ENCODE measurements at regions not wholly inside any gene's neighbourhood (a gene's known extent, or its start where the extent isn't known, plus 50 kb on each side); places are given as distances from the start of the nearest gene placed in this dataset.

GRCh38 chr2:172281648-172282570 is 145.5 kb upstream of the ITGA6 start:
- peak; percentile 17 for DNase-seq (ENCODE audit: unreplicated experiment)
- H3K36me3 Mint-ChIP-seq (ENCODE audit: insufficient read depth, unreplicated experiment): no peaks in the 10 kb centered on the region
- POLR2A ChIA-PET: interaction anchor here (0.5 to 5.5 kb wide), 26 partner anchors 12 to 467 kb away, joined by 3 to 35 read pairs (median 4); partner anchors contain the start of gene ITGA6
- no peaks in the 10 kb centered on the region for H3K27me3 Mint-ChIP-seq (ENCODE audit: insufficient read depth, unreplicated experiment)
- no peak for TF ChIP-seq CTCF (IDR thresholded peaks at IDR 0.05; ENCODE audit: unreplicated experiment)
- intact Hi-C loops (cut with micrococcal nuclease): loop anchor here (5.0 to 10.0 kb wide), 2 partner anchors 50 to 143 kb away; partner anchors contain the start of gene ITGA6
- no TSS peak for BruUV-seq (replicated peaks)
- no peaks in the 10 kb centered on the region for H3K9me3 Mint-ChIP-seq (ENCODE audit: unreplicated experiment)
- H3K4me3 Mint-ChIP-seq (ENCODE audit: unreplicated experiment): no peak overlapping the region
- CTCF ChIA-PET: interaction anchor here (0.5 to 7.3 kb wide), 13 partner anchors 39 to 760 kb away, joined by 3 to 54 read pairs (median 4); partner anchors contain the start of genes CYBRD1 and ITGA6
- H3K27ac Mint-ChIP-seq (ENCODE audit: low read depth, unreplicated experiment): no peak overlapping the region
- H3K4me1 Mint-ChIP-seq (ENCODE audit: insufficient read depth, unreplicated experiment): peaks cover 18% of the 10 kb centered on the region

GRCh38 chr2:172282944-172283343 is 144.4 kb upstream of the ITGA6 start:
- H3K36me3 Mint-ChIP-seq (ENCODE audit: insufficient read depth, unreplicated experiment): no peaks in the 10 kb centered on the region
- DNase-seq (ENCODE audit: unreplicated experiment): peak; percentile 54
- no peaks in the 10 kb centered on the region for H3K27me3 Mint-ChIP-seq (ENCODE audit: insufficient read depth, unreplicated experiment)
- intact Hi-C loops (cut with micrococcal nuclease): loop anchor here (5.0 to 10.0 kb wide), 2 partner anchors 51 to 142 kb away; partner anchors contain the start of gene ITGA6
- peak overlapping the region; percentile 49 for H3K27ac Mint-ChIP-seq (ENCODE audit: low read depth, unreplicated experiment)
- no peak overlapping the region for H3K4me3 Mint-ChIP-seq (ENCODE audit: unreplicated experiment)
- CTCF ChIA-PET: interaction anchor here (0.6 to 7.3 kb wide), 10 partner anchors 56 to 185 kb away, joined by 3 to 54 read pairs (median 4); partner anchors contain the start of gene ITGA6
- BruUV-seq (replicated peaks): no TSS peak
- POLR2A ChIA-PET: interaction anchor here (0.8 to 5.5 kb wide), 15 partner anchors 11 to 244 kb away, joined by 3 to 35 read pairs (median 6); partner anchors contain the start of gene ITGA6
- TF ChIP-seq CTCF (IDR thresholded peaks at IDR 0.05; ENCODE audit: unreplicated experiment): no peak
- no peaks in the 10 kb centered on the region for H3K9me3 Mint-ChIP-seq (ENCODE audit: unreplicated experiment)
- H3K4me1 Mint-ChIP-seq (ENCODE audit: insufficient read depth, unreplicated experiment): peaks cover 22% of the 10 kb centered on the region

- ChIA-PET POLR2A (interaction anchor here (1.0 to 5.5 kb wide), 12 partner anchors 11 to 245 kb away, joined by 3 to 35 read pairs (median 7); partner anchors contain the start of gene ITGA6), CTCF (interaction anchor here (0.7 to 7.3 kb wide), 8 partner anchors 56 to 183 kb away, joined by 3 to 54 read pairs (median 4); partner anchors contain the start of gene ITGA6)
- no peak for TF ChIP-seq CTCF (IDR thresholded peaks at IDR 0.05; ENCODE audit: unreplicated experiment)
- no peaks in the 10 kb centered on the region for H3K27me3 Mint-ChIP-seq (ENCODE audit: insufficient read depth, unreplicated experiment)
- no peak overlapping the region for H3K4me3 Mint-ChIP-seq (ENCODE audit: unreplicated experiment)
- H3K9me3 Mint-ChIP-seq (ENCODE audit: unreplicated experiment): no peaks in the 10 kb centered on the region
- intact Hi-C loops (cut with micrococcal nuclease): loop anchor here (5.0 to 10.0 kb wide), 2 partner anchors 51 to 141 kb away; partner anchors contain the start of gene ITGA6
- H3K27ac Mint-ChIP-seq (ENCODE audit: low read depth, unreplicated experiment): peak overlapping the region; percentile 49
- DNase-seq (ENCODE audit: unreplicated experiment): no peak
- H3K36me3 Mint-ChIP-seq (ENCODE audit: insufficient read depth, unreplicated experiment): no peaks in the 10 kb centered on the region
- H3K4me1 Mint-ChIP-seq (ENCODE audit: insufficient read depth, unreplicated experiment): peaks cover 22% of the 10 kb centered on the region
- TSS peak; percentile 87 for BruUV-seq (replicated peaks)
Measured at GRCh38 chr2:172283476-172283875, 143.9 kb upstream of the ITGA6 start.

- Mint-ChIP-seq H3K4me1 (ENCODE audit: insufficient read depth, unreplicated experiment) (peaks cover 22% of the 10 kb centered on the region), H3K27ac (ENCODE audit: low read depth, unreplicated experiment) (no peak overlapping the region), H3K4me3 (ENCODE audit: unreplicated experiment) (no peak overlapping the region), H3K36me3 (ENCODE audit: insufficient read depth, unreplicated experiment) (no peaks in the 10 kb centered on the region), H3K9me3 (ENCODE audit: unreplicated experiment) (no peaks in the 10 kb centered on the region), H3K27me3 (ENCODE audit: insufficient read depth, unreplicated experiment) (no peaks in the 10 kb centered on the region)
- BruUV-seq (replicated peaks): no TSS peak
- POLR2A ChIA-PET: interaction anchor here (0.6 to 5.5 kb wide), 4 partner anchors 15 to 158 kb away, joined by 5 to 35 read pairs (median 9); partner anchors contain the start of gene ITGA6
- intact Hi-C loops (cut with micrococcal nuclease): loop anchor here (5.0 to 10.0 kb wide), 2 partner anchors 52 to 141 kb away; partner anchors contain the start of gene ITGA6
- no peak for DNase-seq (ENCODE audit: unreplicated experiment)
- no peak for TF ChIP-seq CTCF (IDR thresholded peaks at IDR 0.05; ENCODE audit: unreplicated experiment)
- CTCF ChIA-PET: interaction anchor here (1.0 to 7.3 kb wide), 6 partner anchors 10 to 182 kb away, joined by 3 to 54 read pairs (median 3); no protein-coding TSS in a partner anchor
Measured at GRCh38 chr2:172284209-172284608, 143.2 kb upstream of the ITGA6 start.

All from MCF 10A (cell line).